Motor neuron (in vitro differentiated cells): ENCODE measurements at regions not wholly inside any gene's neighbourhood (a gene's known extent, or its start where the extent isn't known, plus 50 kb on each side); places are given as distances from the start of the nearest gene placed in this dataset.
"Not testable (repeated sequence)": the region's sequence is repeated elsewhere in the genome, so short reads cannot be mapped to it uniquely, and the experiment has no call there.

Experiments
- ATAC-seq, 8 experiments: fragments of 200-7000 bp; cut with Tn5 transposase; replicated peaks in 6 of 8; 2 replicates each; pipeline ENCODE4 v1.8.0; 2021; ENCODE audit warnings: mild to moderate bottlenecking in 8 of 8, moderate library complexity in 8 of 8
- H3K27ac ChIP-seq, 2 donors: fragments of 250-450 bp; sonication (Bioruptor Pico); 2 replicates each; pipeline ENCODE4 v1.9.0; 2021; ENCODE audit warnings: antibody characterized with exemption in 2 of 2, mild to moderate bottlenecking in 2 of 2, moderate library complexity in 1 of 2
- H3K4me1 ChIP-seq, 2 donors: fragments of 250-450 bp; sonication (Bioruptor Pico); replicated peaks in 1 of 2; 2 replicates each; pipeline ENCODE4 v1.6.1; 2021; ENCODE audit warnings: antibody characterized with exemption in 2 of 2, mild to moderate bottlenecking in 2 of 2, moderate library complexity in 1 of 2
- H3K4me3 ChIP-seq, 5 donors: fragments of 250-450 bp; sonication (Bioruptor Pico); 2 replicates each; pipeline ENCODE4 v1.9.0; 2021; ENCODE audit warnings: antibody characterized with exemption in 5 of 5, mild to moderate bottlenecking in 5 of 5, moderate library complexity in 4 of 5
- WGBS, 10 experiments: fragments of 450-650 bp; shearing (Covaris generic); methylation state at CpG; one replicate each; pipeline ENCODE4 v1.0.0; 2022; 5-methylcytosine and 5-hydroxymethylcytosine counted together
- in situ Hi-C, 9 experiments: fragments of 400-800 bp; cut with MboI; loops; one replicate each; pipeline ENCODE4 v1.15.0; 2021; ENCODE audit warnings: low sequenced_read_pairs in 9 of 9, low pct_unique_long_range_greater_than_20kb in 2 of 9; ENCODE audit not compliant: unreplicated experiment in 9 of 9

DNA sequence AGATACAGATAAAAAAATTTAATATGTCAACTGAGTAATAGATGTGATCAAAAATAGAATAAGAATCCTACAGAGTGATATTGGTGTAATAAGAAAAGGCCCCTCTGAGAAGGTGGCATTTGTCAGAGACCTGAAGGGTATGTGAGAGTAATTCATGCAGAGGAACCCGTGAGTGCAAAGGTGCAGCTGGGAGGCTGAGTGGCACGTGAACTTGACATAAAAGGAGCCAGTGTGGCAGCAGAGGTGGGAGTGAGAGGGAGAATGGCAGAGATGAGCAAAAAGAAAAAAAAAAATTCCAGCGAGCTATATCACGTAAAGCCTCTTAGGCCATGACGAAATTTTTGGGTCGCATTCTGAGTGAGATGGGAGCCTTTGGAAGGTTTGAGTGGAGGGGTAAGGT, 588.9 kb downstream of the KCTD12 start:
- WGBS, 10 experiments = 73 to 100% (median 84%) methylated on average over 2 to 6 of the region's 6 CpGs; no CpG with 5 or more reads in 1 of the 10 experiments
- H3K4me3 ChIP-seq = no peak overlapping the region
- no peak for ATAC-seq
- H3K4me1 ChIP-seq = no peaks in the 10 kb centered on the region
- no peak overlapping the region for H3K27ac ChIP-seq
- in situ Hi-C loops = no loop called here

DNA sequence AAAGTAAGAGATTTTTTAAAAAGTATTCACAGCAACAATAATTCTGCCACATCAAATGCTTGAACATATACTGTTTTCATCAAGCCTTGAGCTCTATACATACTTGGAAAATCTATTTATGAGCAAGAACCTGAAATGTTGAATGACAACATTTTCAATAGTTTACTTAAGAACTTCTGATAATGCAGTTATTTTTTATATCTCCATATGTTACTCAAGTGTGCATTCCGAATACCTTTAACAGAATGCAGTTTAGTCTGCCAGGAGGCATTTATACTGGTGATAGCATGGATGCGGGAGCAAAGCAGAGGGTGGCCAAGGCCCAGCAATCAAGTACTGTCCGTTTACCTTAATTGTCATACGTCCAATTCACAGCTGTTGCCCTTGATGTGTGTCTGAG, 589.5 kb downstream of the KCTD12 start:
- no peak overlapping the region for H3K4me3 ChIP-seq
- no peak overlapping the region for H3K27ac ChIP-seq
- ATAC-seq = no peak
- WGBS, 10 experiments = 40 to 100% (median 82%) methylated on average over 1 to 4 of the region's 4 CpGs; no CpG with 5 or more reads in 2 of the 10 experiments
- H3K4me1 ChIP-seq = no peaks in the 10 kb centered on the region
- in situ Hi-C loops = no loop called here

DNA sequence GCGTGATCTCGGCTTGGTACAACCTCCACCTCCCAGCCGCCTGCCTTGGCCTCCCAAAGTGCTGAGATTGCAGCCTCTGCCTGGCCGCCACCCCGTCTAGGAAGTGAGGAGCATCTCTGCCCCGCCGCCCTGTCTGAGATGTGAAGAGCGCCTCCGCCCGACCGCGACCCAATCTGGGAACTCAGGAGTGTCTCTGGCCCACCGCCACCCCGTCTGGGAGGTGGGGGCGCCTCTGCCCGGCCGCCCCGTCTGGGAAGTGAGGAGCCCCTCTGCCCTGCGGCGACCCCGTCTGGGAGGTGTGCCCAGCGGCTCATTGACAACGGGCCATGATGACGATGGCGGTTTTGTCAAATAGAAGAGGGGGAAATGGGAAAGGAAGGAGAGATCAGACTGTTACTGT, 591.2 kb downstream of the KCTD12 start:
- ATAC-seq, in situ Hi-C loops, H3K27ac ChIP-seq, H3K4me3 ChIP-seq, H3K4me1 ChIP-seq: not testable (repeated sequence)
- 100% methylated on average over 2 of the region's 25 CpGs; no CpG with 5 or more reads in 9 of the 10 experiments for WGBS, 10 experiments

DNA sequence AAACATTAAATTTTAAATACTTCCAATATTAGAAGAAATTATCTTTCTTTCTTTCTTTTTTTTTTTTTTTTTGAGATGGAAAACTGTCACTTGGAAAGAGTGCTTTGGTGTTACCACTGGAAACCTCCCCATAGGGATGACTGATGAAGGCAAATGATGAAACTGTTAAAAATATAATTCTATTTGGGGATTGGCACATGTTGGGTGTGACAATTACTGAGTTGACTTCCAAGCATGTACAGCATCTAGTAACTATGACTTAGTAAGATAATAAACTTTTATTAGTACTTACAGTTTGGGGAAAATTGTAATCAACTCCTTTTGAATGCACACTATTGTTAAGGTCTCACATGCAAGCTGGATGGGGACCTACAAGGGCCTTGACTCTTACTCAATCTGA, 592.5 kb downstream of the KCTD12 start:
- in situ Hi-C loops = no loop called here
- peak in 1 of 8 experiments; percentile 20 for ATAC-seq
- no peak overlapping the region for H3K4me3 ChIP-seq
- no peaks in the 10 kb centered on the region for H3K4me1 ChIP-seq
- H3K27ac ChIP-seq = no peak overlapping the region

DNA sequence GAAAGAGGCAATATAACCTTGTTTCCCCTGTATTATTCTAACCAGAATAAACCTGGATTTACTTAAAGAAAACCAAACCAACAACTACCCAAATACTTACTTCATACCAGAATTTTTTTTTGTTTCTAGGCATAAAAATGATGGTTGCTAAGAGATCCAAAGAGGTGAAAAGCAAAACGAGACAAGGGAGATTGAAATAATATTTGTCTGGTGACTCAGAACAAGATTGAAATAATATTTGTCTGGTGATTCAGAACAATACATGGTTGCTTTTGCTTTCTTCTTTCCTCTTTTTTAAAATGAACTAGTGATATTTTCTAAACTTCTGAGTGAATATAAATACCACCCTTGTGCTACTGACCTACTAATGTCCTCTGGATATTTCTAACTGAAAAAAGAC, 592.9 kb downstream of the KCTD12 start:
- H3K4me3 ChIP-seq = no peak overlapping the region
- 0 to 80% (median 41%) methylated on average over 1 of the region's 1 CpG for WGBS, 10 experiments
- no peaks in the 10 kb centered on the region for H3K4me1 ChIP-seq
- in situ Hi-C loops = no loop called here
- ATAC-seq = no peak
- no peak overlapping the region for H3K27ac ChIP-seq

DNA sequence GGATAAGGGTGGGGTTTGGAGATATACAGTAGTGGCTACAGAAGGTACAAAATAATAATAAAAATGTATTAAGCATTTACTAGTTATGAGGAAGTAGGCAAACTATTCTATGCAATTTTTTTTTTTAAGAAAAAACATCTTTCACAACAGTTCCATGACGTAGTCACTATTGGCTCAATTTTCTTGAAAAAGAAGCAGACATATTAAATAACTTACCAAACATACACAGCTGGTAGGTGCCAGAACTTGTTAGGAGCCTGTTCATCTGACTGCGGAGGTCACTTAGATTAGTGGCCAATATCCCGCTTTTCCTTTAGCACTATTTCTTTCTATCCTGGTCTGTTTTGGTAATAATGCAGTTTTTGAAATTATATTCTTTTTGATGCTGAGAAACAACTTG, 593.5 kb downstream of the KCTD12 start:
- in situ Hi-C loops = no loop called here
- 77 to 100% (median 94%) methylated on average over 1 to 3 of the region's 3 CpGs; no CpG with 5 or more reads in 2 of the 10 experiments for WGBS, 10 experiments
- Histone ChIP-seq H3K27ac (no peak overlapping the region), H3K4me1 (no peaks in the 10 kb centered on the region), H3K4me3 (no peak overlapping the region)
- no peak for ATAC-seq

DNA sequence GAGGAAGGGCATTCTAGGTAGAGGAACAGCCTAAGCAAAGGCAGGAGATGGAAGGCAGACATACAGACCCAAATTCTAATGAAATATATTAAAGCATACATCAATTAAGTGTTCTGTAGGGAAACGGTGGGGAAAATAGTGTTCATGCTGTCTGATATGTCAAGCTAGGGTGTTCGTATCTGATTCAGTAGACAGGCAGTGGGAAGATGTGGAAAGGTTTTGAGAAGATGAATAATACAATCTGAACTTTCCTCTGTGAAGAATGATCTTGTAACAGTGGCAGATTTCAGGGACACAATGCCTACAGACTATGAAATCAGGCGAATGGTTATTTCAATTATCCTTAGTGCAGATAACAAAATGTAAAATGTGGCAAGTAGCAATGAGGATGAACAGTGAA, 594.2 kb downstream of the KCTD12 start:
- no peak for ATAC-seq
- Histone ChIP-seq H3K27ac (no peak overlapping the region), H3K4me1 (no peaks in the 10 kb centered on the region), H3K4me3 (no peak overlapping the region)
- in situ Hi-C loops = no loop called here
- WGBS, 10 experiments = 71 to 100% (median 88%) methylated on average over 1 to 3 of the region's 3 CpGs

DNA sequence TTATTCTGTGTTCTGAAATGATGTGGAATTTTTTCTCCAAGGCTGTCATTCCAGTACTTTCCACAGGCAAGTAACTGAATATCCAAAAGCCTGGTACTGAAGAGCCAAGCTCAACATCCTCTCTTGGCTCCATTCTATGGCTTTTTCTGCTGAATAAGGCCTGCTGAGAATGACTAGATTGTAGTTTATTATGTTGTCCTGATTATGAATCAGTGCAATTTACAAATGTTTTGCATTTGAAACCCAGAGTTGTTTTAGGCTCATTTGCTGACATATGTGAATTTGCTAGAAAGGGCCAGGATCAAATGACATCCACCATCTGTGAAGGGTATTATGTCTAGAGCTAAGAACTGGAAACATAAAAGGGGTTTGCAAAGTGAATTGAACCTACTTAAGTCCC, 596.6 kb downstream of the KCTD12 start:
- H3K4me3 ChIP-seq = no peak overlapping the region
- no peaks in the 10 kb centered on the region for H3K4me1 ChIP-seq
- in situ Hi-C loops = no loop called here
- no peak overlapping the region for H3K27ac ChIP-seq
- ATAC-seq = peak in 4 of 8 experiments; percentile 26 to 81 (median 55)

DNA sequence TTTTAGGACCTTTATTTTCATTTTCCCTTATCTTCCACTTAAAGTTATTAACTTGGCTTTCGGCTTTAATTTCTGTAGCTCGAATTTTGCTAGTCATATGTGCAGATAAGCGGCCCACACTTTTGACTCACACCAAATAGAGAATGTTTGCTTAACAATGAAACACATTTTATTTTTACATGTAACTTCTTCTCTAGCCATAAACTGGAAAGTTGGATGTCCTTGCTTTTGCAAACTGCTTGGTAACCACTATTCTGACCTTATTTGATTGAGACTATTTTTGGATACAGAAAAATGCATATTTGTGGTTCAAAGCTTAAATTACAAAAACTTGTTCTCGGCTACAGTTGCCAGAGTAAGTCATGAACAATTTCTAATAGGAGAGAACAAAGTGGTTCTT, 600.0 kb downstream of the KCTD12 start:
- H3K27ac ChIP-seq = no peak overlapping the region
- in situ Hi-C loops = no loop called here
- H3K4me1 ChIP-seq = no peaks in the 10 kb centered on the region
- no peak for ATAC-seq
- H3K4me3 ChIP-seq = no peak overlapping the region
- WGBS, 10 experiments = 17 to 96% (median 79%) methylated on average over 2 to 4 of the region's 4 CpGs

DNA sequence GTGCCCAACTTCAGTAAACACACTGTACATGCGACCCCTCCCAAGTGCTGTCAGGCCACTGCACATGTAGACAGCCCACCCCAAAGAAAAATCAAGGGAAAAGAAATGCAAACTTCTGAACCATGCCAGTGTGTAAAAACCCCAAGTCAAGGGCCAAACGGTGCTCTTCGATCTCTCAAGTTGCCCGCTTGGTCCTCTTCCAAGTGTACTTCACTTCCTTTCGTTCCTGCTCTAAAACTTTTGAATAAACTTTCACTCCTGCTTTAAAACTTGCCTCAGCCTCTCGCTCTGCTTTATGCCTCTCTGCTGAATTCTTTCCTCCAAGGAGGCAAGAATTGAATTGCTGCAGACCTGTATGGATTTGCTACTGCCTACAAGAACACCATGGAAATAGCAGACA, 600.7 kb downstream of the KCTD12 start:
- Histone ChIP-seq H3K4me3 (no peak overlapping the region), H3K4me1 (no peaks in the 10 kb centered on the region), H3K27ac (no peak overlapping the region)
- no peak for ATAC-seq
- in situ Hi-C loops = no loop called here
- 35 to 100% (median 88%) methylated on average over 1 to 6 of the region's 6 CpGs; no CpG with 5 or more reads in 2 of the 10 experiments for WGBS, 10 experiments

DNA sequence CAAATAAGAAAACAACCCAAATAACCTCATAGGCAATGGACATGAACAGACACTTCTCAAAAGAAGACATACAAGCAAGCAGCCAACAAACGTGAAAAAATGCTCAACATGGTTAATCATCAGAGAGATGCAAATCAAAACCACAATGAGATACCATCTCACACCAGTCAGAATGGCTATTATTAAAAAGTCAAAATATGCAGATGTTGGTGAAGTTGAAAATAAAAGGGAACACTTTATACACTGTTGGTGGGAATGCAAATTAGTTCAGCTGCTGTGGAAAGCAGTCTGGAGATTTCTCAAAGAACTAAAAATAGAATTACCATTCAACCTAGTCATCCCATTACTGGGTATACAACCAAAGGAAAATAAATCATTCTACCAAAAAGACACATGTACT, 606.4 kb downstream of the KCTD12 start:
- in situ Hi-C loops, H3K4me1 ChIP-seq, H3K27ac ChIP-seq, H3K4me3 ChIP-seq: not testable (repeated sequence)
- 0 to 100% (median 20%) methylated on average over 1 of the region's 1 CpG; no CpG with 5 or more reads in 3 of the 10 experiments for WGBS, 10 experiments
- ATAC-seq = peak in 3 of 8 experiments; percentile 31 to 99 (median 98)

DNA sequence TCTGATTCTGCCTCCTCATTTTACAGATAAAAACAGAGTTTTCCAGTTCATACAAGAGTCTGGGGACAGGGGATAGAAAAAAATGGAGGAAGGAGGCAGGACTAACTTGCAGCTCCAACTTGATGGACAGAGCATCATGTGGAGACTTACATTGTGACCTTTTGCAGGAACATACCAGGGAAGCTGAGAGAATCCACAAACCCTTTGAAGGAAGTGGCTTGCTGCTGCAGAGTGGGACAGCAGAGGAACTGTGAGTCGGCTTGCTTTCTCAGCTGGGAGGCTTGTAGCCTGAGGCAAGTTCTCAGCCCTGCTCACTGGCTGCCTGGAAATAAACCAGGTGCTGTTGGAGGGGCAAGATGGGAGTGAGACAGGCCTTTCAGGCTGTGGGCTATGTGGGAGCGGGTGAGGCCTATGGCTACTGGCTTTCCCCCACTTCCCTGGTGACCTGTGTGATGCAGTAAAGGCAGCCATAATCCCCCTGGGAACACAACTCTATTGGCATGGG, 614.4 kb downstream of the KCTD12 start:
- in situ Hi-C loops = no loop called here
- H3K27ac ChIP-seq = no peak overlapping the region
- no peak overlapping the region for H3K4me3 ChIP-seq
- no peak for ATAC-seq
- 50 to 67% (median 64%) methylated on average over 1 to 2 of the region's 2 CpGs; no CpG with 5 or more reads in 7 of the 10 experiments for WGBS, 10 experiments
- no peaks in the 10 kb centered on the region for H3K4me1 ChIP-seq

DNA sequence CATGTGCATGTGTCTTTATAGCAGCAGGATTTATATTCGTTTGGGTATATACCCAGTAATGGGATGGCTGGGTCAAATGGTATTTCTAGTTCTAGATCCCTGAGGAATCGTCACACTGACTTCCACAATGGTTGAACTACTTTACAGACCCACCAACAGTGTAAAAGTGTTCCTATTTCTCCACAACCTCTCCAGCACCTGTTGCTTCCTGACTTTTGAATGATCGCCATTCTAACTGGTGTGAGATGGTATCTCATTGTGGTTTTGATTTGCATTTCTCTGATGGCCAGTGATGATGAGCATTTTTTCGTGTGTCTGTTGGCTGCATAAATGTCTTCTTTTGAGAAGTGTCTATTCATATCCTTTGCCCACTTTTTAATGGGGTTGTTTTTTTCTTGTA, 617.9 kb downstream of the KCTD12 start:
- H3K4me3 ChIP-seq, H3K27ac ChIP-seq, ATAC-seq, in situ Hi-C loops, H3K4me1 ChIP-seq: not testable (repeated sequence)
- WGBS, 10 experiments = 70% methylated on average over 2 of the region's 4 CpGs; no CpG with 5 or more reads in 9 of the 10 experiments

DNA sequence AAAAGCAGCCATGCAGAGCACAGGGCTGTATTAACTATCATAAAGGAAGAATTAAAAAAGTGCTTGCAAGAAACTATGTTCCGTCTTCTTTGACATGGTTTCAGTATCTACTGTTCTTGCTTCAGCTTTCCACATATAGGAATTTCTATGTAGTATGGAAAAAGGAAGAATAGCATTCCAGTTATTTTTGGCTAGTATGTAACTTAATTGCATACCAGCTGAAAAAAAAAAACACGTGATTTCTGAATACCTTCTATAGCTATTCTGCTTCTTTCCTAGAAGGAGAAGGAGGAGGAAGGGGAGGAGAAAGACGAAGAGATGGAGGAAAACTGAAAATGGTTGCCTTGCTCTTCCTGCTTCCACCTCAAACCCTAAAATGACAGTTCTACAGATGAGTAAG, 619.0 kb downstream of the KCTD12 start:
- in situ Hi-C loops = no loop called here
- WGBS, 10 experiments = 11 to 83% (median 58%) methylated on average over 1 to 3 of the region's 3 CpGs; no CpG with 5 or more reads in 2 of the 10 experiments
- Histone ChIP-seq H3K4me3 (no peak overlapping the region), H3K4me1 (no peaks in the 10 kb centered on the region), H3K27ac (no peak overlapping the region)
- no peak for ATAC-seq
